Duodenal mucosa (tissue), 2 donors: ENCODE measurements at regions not wholly inside any gene's neighbourhood (a gene's known extent, or its start where the extent isn't known, plus 50 kb on each side); places are given as distances from the start of the nearest gene placed in this dataset.

Source experiments
- H3K27ac ChIP-seq: one replicate; pipeline ENCODE4 v1.7.0; 2013; ENCODE audit warnings: low read depth, low read length
- H3K27me3 ChIP-seq, 2 donors: one replicate each; pipeline ENCODE4 v1.7.0; 2013; ENCODE audit warnings: low read length in 2 of 2, control low read depth in 1 of 2; ENCODE audit not compliant: insufficient read depth in 2 of 2, control insufficient read depth in 1 of 2
- H3K36me3 ChIP-seq, 2 donors: one replicate each; pipeline ENCODE4 v1.7.0; 2013; ENCODE audit warnings: low read length in 2 of 2, control low read depth in 1 of 2; ENCODE audit not compliant: insufficient read depth in 2 of 2, control insufficient read depth in 1 of 2
- H3K4me1 ChIP-seq, 2 donors: one replicate each; pipeline ENCODE4 v1.7.0; 2013; ENCODE audit warnings: low read length in 2 of 2, control low read depth in 1 of 2; ENCODE audit not compliant: insufficient read depth in 2 of 2, control insufficient read depth in 1 of 2
- H3K4me3 ChIP-seq, 2 donors: one replicate each; pipeline ENCODE4 v1.7.0; 2013; ENCODE audit warnings: low read length in 2 of 2, low read depth in 1 of 2
- H3K9ac ChIP-seq, 2 donors: one replicate each; pipeline ENCODE4 v1.7.0; 2013; ENCODE audit warnings: low read length in 2 of 2, low read depth in 1 of 2
- H3K9me3 ChIP-seq, 2 donors: one replicate each; pipeline ENCODE4 v1.7.0; 2013; ENCODE audit warnings: low read length in 2 of 2, control low read depth in 1 of 2; ENCODE audit not compliant: control insufficient read depth in 1 of 2

DNA sequence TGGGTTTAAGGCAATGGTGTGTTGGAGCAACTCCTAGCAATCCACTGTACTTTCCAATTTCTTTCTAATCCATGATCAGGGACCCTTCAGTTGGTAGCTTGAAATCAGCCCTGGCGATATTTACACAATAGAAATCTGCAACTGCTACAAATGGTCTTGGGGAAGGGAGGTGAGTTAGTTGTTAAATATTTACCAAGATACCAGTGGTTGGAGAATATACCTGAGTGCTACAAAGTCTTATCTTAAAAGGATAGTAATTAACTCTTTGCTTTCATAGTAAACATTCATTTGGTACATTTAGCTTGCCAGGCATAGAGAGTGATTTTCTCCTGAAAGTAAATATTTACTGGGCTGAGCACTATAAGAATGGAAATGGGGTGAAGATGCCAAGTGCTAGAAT is 568.2 kb downstream of the BCKDHB start:
- H3K27ac ChIP-seq: no peak overlapping the region
- no peaks in the 10 kb centered on the region for H3K4me1 ChIP-seq
- H3K9ac ChIP-seq: no peak overlapping the region
- no peak overlapping the region for H3K4me3 ChIP-seq
- no peaks in the 10 kb centered on the region for H3K27me3 ChIP-seq
- no peaks in the 10 kb centered on the region for H3K36me3 ChIP-seq
- H3K9me3 ChIP-seq: no peaks in the 10 kb centered on the region

DNA sequence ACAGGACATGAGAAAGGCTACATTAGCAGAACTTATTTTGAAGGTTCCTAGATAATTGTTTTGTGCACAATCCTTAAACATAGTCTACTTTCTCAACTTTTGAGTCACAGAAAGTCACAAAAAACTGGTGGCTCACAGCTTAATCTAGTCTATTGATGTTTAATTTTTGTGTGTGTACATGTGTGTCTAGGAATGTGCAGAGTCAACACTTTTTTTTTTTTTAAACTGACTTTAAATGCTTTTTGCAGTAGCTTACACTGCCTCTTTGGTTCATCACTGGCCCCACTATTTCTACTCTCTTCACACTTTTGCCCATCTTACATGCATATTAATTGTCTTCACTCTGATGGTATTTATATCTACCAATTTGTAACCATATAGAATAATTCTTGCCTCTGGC is 566.9 kb downstream of the BCKDHB start:
- no peak overlapping the region for H3K27ac ChIP-seq
- H3K27me3 ChIP-seq: no peaks in the 10 kb centered on the region
- no peak overlapping the region for H3K9ac ChIP-seq
- H3K4me3 ChIP-seq: no peak overlapping the region
- no peaks in the 10 kb centered on the region for H3K9me3 ChIP-seq
- H3K4me1 ChIP-seq: no peaks in the 10 kb centered on the region
- H3K36me3 ChIP-seq: no peaks in the 10 kb centered on the region

DNA sequence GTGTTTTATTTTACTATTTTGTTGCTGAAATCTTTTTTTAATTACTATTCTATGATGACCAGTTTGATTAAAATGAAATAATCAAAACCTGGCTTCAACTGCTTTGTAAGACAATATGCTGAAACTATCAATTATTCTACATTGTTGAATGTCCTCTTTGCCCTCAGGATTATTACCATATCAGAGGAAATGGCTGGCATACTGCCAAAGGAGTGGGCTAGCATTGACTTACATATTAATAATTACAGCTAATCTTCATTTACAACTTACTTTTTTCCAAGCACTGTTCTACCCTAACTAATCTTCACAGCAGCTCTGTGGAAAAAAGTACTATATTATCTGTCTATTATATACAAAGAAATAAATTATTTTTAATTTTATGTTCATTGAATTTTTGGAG is 560.5 kb downstream of the BCKDHB start:
- no peak overlapping the region for H3K9ac ChIP-seq
- no peaks in the 10 kb centered on the region for H3K27me3 ChIP-seq
- no peak overlapping the region for H3K4me3 ChIP-seq
- H3K36me3 ChIP-seq: no peaks in the 10 kb centered on the region
- H3K27ac ChIP-seq: no peak overlapping the region
- H3K9me3 ChIP-seq: no peaks in the 10 kb centered on the region
- H3K4me1 ChIP-seq: no peaks in the 10 kb centered on the region

DNA sequence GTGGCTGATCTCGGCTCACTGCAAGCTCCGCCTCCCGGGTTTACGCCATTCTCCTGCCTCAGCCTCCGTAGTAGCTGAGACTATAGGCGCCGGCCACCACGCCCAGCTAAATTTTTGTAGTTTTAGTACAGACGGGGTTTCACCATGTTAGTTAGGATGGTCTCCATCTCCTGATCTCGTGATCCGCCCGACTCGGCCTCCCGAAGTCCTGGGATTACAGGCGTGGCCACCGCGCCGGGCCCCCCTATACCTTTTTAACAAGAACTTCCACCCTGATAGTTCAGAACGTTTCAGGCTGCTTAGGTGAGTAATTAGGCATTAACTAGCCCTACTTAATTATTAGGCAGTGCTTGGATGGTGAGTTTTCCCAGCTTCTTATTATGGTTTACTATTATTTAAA is 552.5 kb downstream of the BCKDHB start:
- no peak overlapping the region for H3K27ac ChIP-seq
- H3K36me3 ChIP-seq: no peaks in the 10 kb centered on the region
- no peak overlapping the region for H3K9ac ChIP-seq
- H3K4me3 ChIP-seq: no peak overlapping the region
- no peaks in the 10 kb centered on the region for H3K4me1 ChIP-seq
- H3K27me3 ChIP-seq: no peaks in the 10 kb centered on the region
- H3K9me3 ChIP-seq: no peaks in the 10 kb centered on the region

DNA sequence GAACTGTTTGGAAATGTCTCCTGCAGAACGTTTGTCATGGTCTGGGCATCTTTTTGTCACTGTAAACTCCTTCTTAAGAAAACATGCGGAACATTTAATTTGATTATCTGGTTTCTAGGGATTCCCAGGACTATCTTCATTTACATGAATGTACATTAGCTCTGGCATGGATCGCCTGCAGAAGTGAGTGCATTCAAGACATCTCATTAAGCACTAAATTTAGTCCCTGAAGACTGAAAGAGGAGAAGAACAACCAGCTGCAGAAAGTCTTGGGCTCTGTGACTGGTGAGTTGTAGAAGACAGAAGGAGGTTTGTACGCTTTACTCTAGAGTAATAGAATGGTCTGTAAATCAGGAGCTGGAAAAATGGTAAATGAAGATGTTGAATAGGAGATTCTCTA is 540.7 kb downstream of the BCKDHB start:
- no peaks in the 10 kb centered on the region for H3K36me3 ChIP-seq
- peaks cover 0 to 3% of the 10 kb centered on the region in 2 donors for H3K9me3 ChIP-seq
- no peak overlapping the region for H3K9ac ChIP-seq
- H3K4me3 ChIP-seq: no peak overlapping the region
- no peaks in the 10 kb centered on the region for H3K4me1 ChIP-seq
- H3K27ac ChIP-seq: no peak overlapping the region
- H3K27me3 ChIP-seq: no peaks in the 10 kb centered on the region

DNA sequence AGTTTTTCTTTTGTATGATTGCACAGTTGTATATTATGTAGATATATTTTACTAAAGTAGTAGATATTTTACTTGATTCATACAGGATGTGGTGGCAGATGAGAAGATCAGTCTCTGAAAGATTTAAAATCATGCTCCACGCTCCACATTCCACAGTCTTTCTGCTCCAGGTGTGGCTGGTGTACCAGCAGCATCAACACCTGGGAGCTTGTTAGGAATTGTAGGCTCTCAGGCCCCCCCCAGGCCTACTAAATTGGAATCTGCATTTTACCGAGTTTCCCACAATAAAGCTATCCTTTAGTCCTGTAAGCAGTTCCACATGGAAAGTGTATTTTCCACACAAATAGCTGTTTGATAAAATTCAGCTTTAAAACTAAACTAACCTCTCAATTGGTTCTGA is 537.4 kb downstream of the BCKDHB start:
- no peak overlapping the region for H3K9ac ChIP-seq
- peaks cover 0 to 3% of the 10 kb centered on the region in 2 donors for H3K9me3 ChIP-seq
- no peaks in the 10 kb centered on the region for H3K27me3 ChIP-seq
- H3K4me1 ChIP-seq: peaks cover 0 to 3% of the 10 kb centered on the region in 2 donors
- H3K27ac ChIP-seq: no peak overlapping the region
- no peak overlapping the region for H3K4me3 ChIP-seq
- H3K36me3 ChIP-seq: no peaks in the 10 kb centered on the region

DNA sequence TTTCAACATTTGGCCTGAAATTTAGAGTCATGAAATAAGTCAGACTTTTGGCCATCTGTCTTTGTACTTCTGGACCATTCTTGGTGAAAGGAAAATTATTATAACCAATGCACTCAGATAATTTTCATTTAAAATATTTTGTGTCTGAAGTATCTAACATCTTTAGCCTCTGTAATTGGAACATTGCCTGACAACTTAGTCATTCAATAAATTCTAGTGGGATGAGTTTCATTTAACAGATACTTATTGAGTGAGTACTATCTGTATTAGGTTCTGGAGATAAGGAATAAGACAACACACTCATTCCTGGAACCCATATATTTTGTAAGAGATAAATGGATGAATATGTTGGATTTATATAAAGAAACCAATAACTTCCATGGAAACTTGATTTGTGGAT is 536.0 kb downstream of the BCKDHB start:
- no peak overlapping the region for H3K9ac ChIP-seq
- no peaks in the 10 kb centered on the region for H3K36me3 ChIP-seq
- H3K4me1 ChIP-seq: peaks cover 0 to 13% of the 10 kb centered on the region in 2 donors
- no peaks in the 10 kb centered on the region for H3K27me3 ChIP-seq
- no peak overlapping the region for H3K4me3 ChIP-seq
- peaks cover 0 to 3% of the 10 kb centered on the region in 2 donors for H3K9me3 ChIP-seq
- H3K27ac ChIP-seq: no peak overlapping the region

DNA sequence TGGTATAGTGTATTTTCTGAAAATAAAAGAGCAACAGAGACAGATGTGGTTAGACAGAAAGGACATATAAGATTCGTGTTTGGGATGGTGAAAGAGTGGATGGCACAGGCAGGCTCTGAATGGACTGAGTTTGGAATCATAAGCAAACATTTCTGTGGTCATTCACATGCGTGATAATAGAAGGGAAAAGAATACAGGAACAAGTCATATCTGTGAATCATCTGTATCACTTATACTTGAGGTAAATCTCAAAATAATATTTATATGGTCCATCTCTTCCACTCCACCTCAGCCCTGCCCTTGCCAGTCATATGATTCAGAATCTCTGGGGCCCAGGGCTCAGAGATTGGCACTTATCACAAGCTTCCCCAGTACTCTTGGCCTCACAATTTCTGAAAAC is 535.1 kb downstream of the BCKDHB start:
- Histone ChIP-seq H3K27ac (no peak overlapping the region), H3K27me3 (no peaks in the 10 kb centered on the region), H3K9me3 (peaks cover 0 to 3% of the 10 kb centered on the region in 2 donors), H3K9ac (no peak overlapping the region), H3K4me1 (peaks cover 0 to 13% of the 10 kb centered on the region in 2 donors), H3K36me3 (no peaks in the 10 kb centered on the region), H3K4me3 (no peak overlapping the region)

DNA sequence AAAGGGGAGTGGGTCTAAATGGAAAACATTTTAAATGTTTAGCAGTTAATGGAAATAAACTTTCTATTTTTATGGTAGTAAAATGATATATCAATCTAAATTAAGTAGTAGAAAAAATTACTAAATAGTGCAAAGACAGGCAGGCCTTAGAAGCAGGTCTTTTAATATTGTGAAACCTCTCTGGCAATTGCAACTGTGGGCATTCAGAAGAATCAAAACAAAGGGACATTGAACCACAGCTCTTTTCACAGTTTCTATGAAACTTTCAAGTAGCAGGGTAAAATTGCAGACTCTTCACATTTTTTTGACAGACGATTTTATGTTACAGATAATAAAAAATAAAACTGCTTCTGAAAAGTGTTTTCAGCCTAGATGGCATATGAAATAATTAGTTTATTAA is 533.7 kb downstream of the BCKDHB start:
- Histone ChIP-seq H3K9ac (no peak overlapping the region), H3K9me3 (peaks cover 0 to 8% of the 10 kb centered on the region in 2 donors), H3K4me1 (peaks cover 0 to 13% of the 10 kb centered on the region in 2 donors), H3K27me3 (no peaks in the 10 kb centered on the region), H3K36me3 (no peaks in the 10 kb centered on the region), H3K4me3 (no peak overlapping the region), H3K27ac (no peak overlapping the region)

DNA sequence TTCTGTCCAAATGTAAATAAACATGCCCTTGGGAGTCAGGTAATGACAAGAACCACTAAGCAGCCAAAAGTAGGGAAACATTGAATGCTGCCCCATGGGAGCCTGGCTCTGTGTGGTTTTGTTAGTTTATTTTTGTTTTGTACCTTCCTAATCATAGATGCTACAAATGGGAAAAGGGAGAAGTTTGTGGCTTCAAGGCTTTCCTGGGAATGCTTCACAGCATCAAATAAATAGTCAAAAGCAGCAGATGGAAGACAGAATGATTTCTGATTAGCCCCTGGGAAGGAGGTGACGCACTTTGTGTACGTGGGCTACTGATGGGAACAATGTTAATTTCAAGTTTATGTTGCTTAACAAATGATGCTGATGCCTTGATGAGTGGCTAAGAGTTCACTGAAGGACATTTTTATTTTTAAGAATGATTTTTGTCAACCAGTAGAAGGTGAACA is 532.7 kb downstream of the BCKDHB start:
- Histone ChIP-seq H3K9ac (no peak overlapping the region), H3K9me3 (peaks cover 0 to 5% of the 10 kb centered on the region in 2 donors), H3K27ac (no peak overlapping the region), H3K4me3 (peak overlapping the region in 1 of 2 donors; percentile 24), H3K4me1 (peaks cover 0 to 13% of the 10 kb centered on the region in 2 donors), H3K27me3 (no peaks in the 10 kb centered on the region), H3K36me3 (no peaks in the 10 kb centered on the region)
